AG04450 (cell line): ENCODE measurements at regions not wholly inside any gene's neighbourhood (a gene's known extent, or its start where the extent isn't known, plus 50 kb on each side); places are given as distances from the start of the nearest gene placed in this dataset.
"Not testable (repeated sequence)": the region's sequence is repeated elsewhere in the genome, so short reads cannot be mapped to it uniquely, and the experiment has no call there.

Experiments used
- CTCF ChIA-PET: fragments of 300-600, 350-600 bp; formaldehyde crosslinking; extraction: SDS; loops from one replicate; lab custom pipeline; 2022; ENCODE audit warnings: antibody characterized with exemption, inconsistent platforms; lab: Charles Lee
- POLR2A ChIA-PET: fragments of 350-600 bp; formaldehyde crosslinking; extraction: SDS; loops from one replicate; lab custom pipeline; 2021; ENCODE audit warnings: antibody characterized with exemption, inconsistent platforms; lab: Yijun Ruan, JAX
- DNase-seq: peaks from one replicate; pipeline ENCODE4 v3.0.0-alpha.2; 2011; ENCODE audit warnings: low read depth, low spot score
- H3K27ac ChIP-seq: one replicate; pipeline ENCODE4 v1.5.1; 2012; ENCODE audit warnings: low read depth, low read length, control low read depth
- H3K27me3 ChIP-seq: one replicate; pipeline ENCODE4 v1.6.0; 2012; ENCODE audit warnings: low read length; ENCODE audit not compliant: control insufficient read depth, insufficient read depth
- H3K4me3 ChIP-seq: 2 replicates; pipeline ENCODE4 v1.5.1; 2011; ENCODE audit warnings: mild to moderate bottlenecking, low read depth, low read length, control low read depth
- H3K9me3 ChIP-seq: 2 replicates; pipeline ENCODE4 v1.5.1; 2012; ENCODE audit warnings: low read length; ENCODE audit not compliant: control insufficient read depth, insufficient read depth
- TF ChIP-seq, protein P1 (sequence below): IDR thresholded peaks from 2 replicates; pipeline ENCODE4 v1.5.1; 2011; ENCODE audit warnings: low read depth, low read length, control low read depth, inconsistent platforms

DNA sequence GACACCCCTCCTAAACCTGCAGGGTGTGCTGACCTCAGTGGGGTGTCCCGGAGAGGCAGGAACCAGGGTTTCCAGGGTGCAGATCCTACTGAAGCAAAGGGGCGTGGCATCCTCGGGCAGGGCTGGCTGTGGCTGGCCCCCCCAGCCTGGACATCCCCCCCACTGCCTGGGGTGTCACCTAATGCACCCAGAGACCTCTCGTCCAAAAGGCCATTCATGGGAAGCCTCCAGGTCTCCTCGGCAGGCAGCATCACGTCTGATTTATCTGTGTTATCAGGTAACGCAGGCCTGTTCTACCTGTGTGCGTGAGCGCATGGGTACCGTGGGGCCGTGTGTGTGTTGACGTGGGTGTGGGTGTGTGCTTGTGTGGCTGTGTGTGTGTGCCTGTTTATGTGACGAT, 210.0 kb downstream of the SHOX start:
- Histone ChIP-seq H3K27ac (no peak overlapping the region), H3K4me3 (no peak overlapping the region), H3K9me3 (peaks cover 38% of the 10 kb centered on the region), H3K27me3 (no peaks in the 10 kb centered on the region)
- TF ChIP-seq, protein P1, sequence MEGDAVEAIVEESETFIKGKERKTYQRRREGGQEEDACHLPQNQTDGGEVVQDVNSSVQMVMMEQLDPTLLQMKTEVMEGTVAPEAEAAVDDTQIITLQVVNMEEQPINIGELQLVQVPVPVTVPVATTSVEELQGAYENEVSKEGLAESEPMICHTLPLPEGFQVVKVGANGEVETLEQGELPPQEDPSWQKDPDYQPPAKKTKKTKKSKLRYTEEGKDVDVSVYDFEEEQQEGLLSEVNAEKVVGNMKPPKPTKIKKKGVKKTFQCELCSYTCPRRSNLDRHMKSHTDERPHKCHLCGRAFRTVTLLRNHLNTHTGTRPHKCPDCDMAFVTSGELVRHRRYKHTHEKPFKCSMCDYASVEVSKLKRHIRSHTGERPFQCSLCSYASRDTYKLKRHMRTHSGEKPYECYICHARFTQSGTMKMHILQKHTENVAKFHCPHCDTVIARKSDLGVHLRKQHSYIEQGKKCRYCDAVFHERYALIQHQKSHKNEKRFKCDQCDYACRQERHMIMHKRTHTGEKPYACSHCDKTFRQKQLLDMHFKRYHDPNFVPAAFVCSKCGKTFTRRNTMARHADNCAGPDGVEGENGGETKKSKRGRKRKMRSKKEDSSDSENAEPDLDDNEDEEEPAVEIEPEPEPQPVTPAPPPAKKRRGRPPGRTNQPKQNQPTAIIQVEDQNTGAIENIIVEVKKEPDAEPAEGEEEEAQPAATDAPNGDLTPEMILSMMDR: no peak
- ChIA-PET POLR2A (no interaction called here), CTCF (no interaction called here)
- DNase-seq: no peak

DNA sequence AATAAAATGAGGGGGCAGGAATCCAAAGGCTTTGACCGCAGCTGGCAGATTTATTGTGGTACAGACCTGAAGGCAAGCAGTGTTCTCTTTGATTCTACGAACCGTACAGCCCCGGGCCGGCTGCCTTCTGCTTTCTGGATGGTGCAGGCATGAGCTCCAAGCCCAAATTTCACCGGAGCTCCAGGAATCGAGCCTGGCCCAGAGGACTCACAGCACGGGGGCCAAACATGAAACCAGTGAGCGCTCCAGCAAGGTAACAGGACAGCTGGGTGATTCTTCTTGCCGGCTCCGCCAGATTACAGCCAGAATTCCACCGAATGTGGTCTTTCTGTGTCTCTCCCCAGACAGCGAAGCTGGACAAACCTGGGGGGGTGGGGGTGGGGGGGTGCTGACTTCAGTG, 208.1 kb downstream of the SHOX start:
- DNase-seq, CTCF ChIA-PET, H3K4me3 ChIP-seq, H3K27ac ChIP-seq, H3K27me3 ChIP-seq, POLR2A ChIA-PET: not testable (repeated sequence)
- peaks cover 53% of the 10 kb centered on the region for H3K9me3 ChIP-seq

DNA sequence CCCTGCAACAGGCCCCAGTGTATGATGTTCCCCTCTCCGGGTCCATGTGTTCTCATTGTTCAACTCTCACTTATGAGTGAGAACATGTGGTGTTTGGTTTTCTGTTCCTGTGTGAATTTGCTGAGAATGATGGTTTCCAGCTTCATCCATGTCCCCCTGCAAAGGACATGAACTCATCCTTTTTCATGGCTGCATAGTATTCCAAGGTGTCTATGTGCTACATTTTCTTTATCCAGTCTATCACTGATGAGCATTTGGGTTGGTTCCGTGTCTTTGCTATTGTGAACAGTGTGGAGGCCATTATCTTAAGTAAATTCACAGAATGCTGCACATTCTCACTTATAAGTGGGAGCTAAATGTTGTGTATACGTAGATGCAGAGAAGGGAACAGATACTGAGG, 205.3 kb downstream of the SHOX start:
- H3K27me3 ChIP-seq, H3K4me3 ChIP-seq, H3K27ac ChIP-seq, POLR2A ChIA-PET, DNase-seq, CTCF ChIA-PET: not testable (repeated sequence)
- peaks cover 52% of the 10 kb centered on the region for H3K9me3 ChIP-seq

DNA sequence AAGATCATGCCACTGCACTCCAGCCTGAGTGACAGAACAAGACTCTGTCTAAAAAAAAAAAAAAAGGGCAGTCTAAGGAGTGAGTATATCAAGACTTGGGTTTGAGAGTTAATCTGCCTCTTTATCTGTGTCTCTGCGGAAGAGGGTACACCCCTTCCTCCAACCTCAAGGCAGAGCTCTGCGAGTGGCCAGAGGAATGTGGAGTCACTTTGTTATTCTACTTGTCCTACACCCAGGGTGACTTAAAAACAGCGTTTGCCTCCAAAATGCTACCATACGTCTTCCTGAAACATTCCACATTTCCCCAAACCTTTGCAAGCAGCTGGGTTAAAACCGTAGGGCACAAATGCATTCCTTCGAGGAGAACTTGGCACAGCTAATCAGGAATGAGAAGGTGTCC, 199.9 kb downstream of the SHOX start:
- CTCF ChIA-PET: no interaction called here

DNA sequence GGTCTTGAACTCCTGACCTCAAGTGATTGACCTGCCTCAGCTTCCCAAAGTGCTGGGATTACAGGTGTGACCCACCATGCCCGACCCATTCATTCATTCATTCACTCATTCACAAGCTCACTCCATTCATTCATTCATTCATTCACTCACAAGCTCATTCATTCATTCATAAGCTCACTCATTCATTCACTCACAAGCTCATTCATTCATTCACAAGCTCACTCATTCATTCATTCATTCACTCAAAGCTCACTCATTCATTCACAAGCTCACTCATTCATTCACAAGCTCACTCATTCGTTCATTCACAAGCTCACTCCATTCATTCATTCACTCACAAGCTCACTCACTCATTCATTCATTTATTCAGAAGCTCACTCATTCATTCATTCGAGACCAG, 198.6 kb downstream of the SHOX start:
- POLR2A ChIA-PET: no interaction called here

More for the DNA sequence above, 199.9 kb downstream of the SHOX start:
- no peak overlapping the region for H3K4me3 ChIP-seq
- POLR2A ChIA-PET: no interaction called here
- no peak for DNase-seq
- no peaks in the 10 kb centered on the region for H3K27me3 ChIP-seq
- no peak overlapping the region for H3K27ac ChIP-seq
- TF ChIP-seq, protein P1: no peak
- peaks cover 46% of the 10 kb centered on the region for H3K9me3 ChIP-seq

DNA sequence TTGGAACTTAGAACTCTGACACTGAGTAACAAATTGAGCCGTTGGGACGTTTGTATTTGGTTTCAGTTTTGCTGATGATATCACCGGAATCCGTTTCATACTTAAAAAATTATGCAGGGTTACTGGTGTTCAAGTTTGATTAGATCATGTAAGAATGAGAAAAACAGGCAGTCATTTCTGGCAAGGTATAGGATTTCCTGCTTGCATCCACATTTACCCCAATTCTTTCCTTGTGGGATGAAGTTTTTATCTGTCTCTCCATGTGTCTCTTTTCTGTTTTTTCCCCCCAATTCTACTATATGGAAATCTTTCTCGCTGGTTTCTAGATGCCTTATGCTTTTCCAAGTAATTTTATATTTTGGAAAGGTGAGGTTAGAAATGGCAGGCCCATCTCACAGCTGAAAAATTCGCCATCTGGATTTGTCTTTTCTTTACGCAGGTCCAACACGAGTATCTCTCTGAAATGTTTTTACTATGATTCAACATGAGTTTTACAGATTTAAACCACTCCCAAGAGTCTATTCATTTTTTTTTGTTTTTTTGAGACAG, 197.9 kb downstream of the SHOX start:
- TF ChIP-seq, protein P1: no peak
- H3K27me3 ChIP-seq: no peaks in the 10 kb centered on the region
- ChIA-PET CTCF (no interaction called here), POLR2A (no interaction called here)
- peaks cover 28% of the 10 kb centered on the region for H3K9me3 ChIP-seq
- no peak overlapping the region for H3K27ac ChIP-seq
- no peak overlapping the region for H3K4me3 ChIP-seq
- no peak for DNase-seq

More for the DNA sequence above, 198.6 kb downstream of the SHOX start:
- CTCF ChIA-PET: no interaction called here
- TF ChIP-seq, protein P1: no peak
- no peak overlapping the region for H3K27ac ChIP-seq
- no peak for DNase-seq
- no peak overlapping the region for H3K4me3 ChIP-seq
- H3K9me3 ChIP-seq: peaks cover 35% of the 10 kb centered on the region
- H3K27me3 ChIP-seq: no peaks in the 10 kb centered on the region
